T-helper 17 cell (primary cell): ENCODE measurements at regions not wholly inside any gene's neighbourhood (a gene's known extent, or its start where the extent isn't known, plus 50 kb on each side); places are given as distances from the start of the nearest gene placed in this dataset.

Source experiments
- ATAC-seq: fragments of 150-1000 bp; cut with Tn5 transposase; 2 replicates; pipeline ENCODE4 v1.10.0; 2021; ENCODE audit warnings: mild to moderate bottlenecking, moderate library complexity
- DNase-seq, 3 donors: peaks; one replicate each; pipeline versions ENCODE4 v3.0.0 to v3.0.0-alpha.2; 2020 to 2021
- H3K9me3 ChIP-seq: one replicate; pipeline ENCODE4 v1.7.0; 2013; ENCODE audit warnings: low read length, mild to moderate bottlenecking; ENCODE audit not compliant: control insufficient read depth, poor library complexity, severe bottlenecking
- H3K27ac Mint-ChIP-seq: one replicate; pipeline ENCODE4 v1.8.0; 2022; ENCODE audit warnings: mild to moderate bottlenecking, moderate library complexity, mixed read lengths
- H3K27me3 Mint-ChIP-seq: one replicate; pipeline ENCODE4 v1.8.0; 2022; ENCODE audit warnings: mixed read lengths
- H3K36me3 Mint-ChIP-seq: one replicate; pipeline ENCODE4 v1.8.0; 2022; ENCODE audit warnings: low read depth, mixed read lengths
- H3K4me1 Mint-ChIP-seq: one replicate; pipeline ENCODE4 v1.8.0; 2022; ENCODE audit warnings: mild to moderate bottlenecking, mixed read lengths
- H3K4me3 Mint-ChIP-seq: one replicate; pipeline ENCODE4 v1.8.0; 2022; ENCODE audit warnings: mild to moderate bottlenecking, moderate library complexity, mixed read lengths

DNA sequence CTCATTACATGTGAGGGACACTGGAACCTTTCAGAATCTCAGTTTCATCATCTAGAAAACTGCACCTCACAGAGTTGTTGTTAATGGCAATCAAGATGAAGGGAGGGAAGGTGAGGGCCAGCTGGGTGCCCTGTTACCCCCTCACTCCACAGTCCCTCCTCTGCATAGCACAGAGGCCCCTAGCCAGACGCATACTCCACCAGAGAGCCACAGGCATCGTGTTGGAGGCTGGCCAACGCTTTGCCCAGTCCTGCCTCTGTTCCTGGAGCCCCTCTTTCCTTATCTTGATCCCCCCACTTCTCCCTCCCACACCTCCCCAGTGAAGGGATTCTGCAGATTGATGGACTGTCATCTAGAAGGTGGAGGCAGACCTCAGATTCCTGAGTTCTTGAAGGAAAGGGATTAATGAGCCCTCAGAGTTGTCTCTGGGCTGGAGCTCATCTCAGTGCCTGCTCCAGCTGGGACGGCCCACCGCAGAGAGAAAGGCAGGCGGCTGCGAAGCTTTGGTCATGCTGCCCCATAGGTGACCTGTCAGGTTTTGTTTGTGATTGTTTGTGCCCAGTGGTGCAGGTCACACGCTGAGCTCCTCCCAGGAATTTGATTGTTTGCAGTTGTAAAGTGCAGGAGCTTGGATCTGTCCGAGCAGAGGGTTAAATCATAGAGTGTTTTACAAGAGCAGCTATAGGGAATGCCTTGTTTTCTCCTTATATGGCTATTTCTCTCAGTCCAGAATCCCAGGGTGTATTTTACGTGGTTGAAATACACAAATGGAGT, 487.3 kb downstream of the CCDC171 start:
- H3K4me3 Mint-ChIP-seq = no peak overlapping the region
- ATAC-seq = no peak
- H3K36me3 Mint-ChIP-seq = no peaks in the 10 kb centered on the region

DNA sequence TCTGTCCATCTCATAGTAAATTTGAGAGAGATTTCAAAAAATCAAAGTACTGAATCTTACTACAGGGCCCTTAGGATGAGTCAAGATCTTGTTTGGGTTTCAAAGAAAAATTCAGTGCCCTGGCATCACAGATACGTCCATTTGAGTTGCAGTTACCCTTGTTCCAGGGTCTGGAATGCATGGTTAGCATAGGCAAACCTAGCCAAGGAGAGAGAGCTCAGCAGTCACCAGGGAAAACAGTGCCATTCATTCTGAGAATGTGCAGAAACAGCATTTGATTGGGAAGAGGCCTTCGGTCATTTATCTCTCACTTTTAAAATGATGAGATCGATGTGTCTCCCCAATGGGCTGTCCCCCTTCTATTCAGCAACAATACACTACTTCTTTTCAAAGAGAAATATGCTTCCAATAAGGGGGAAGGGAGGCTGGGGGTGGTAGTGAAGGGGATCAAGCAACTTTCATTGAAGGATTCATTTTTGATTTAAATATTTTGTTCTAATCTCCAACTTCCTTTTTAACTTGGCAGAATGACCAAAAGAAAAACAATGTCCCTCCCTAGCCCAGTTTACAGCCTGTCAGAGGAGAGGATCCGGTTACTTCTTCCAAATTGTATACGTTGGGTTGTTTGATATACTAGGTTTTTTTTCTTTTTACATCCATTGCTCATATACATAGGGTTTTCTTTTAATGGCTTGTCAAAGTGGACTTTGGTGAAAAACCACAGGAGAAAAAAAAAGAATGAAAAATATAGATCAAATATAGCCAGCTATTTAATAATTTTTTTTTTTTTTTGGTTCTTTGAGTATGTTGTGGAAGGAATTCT, 491.1 kb downstream of the CCDC171 start:
- Mint-ChIP-seq H3K27ac (no peak overlapping the region), H3K27me3 (no peaks in the 10 kb centered on the region), H3K36me3 (no peaks in the 10 kb centered on the region), H3K4me3 (no peak overlapping the region), H3K4me1 (no peaks in the 10 kb centered on the region)
- ATAC-seq (no peak), DNase-seq (no peak)
- no peaks in the 10 kb centered on the region for H3K9me3 ChIP-seq

More for the DNA sequence above, 487.3 kb downstream of the CCDC171 start:
- Mint-ChIP-seq H3K27ac (no peak overlapping the region), H3K4me1 (no peaks in the 10 kb centered on the region), H3K27me3 (no peaks in the 10 kb centered on the region)
- no peak for DNase-seq
- no peaks in the 10 kb centered on the region for H3K9me3 ChIP-seq

DNA sequence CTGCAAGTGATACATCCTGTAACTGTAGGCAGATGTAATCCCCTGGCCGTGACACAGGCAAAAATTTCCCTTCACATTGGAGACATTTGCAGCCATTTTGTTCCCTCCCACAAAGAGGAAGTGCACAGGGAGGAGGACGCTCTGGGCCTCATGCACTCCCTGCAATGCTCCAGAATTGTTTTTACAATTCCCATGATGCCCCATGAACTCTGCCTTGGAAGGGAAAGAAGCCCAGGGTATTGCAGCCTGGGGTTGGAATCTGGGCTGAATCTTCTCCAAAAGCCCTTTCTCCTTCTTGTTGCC, 491.7 kb downstream of the CCDC171 start:
- H3K9me3 ChIP-seq = no peaks in the 10 kb centered on the region
- H3K27ac Mint-ChIP-seq = no peak overlapping the region
- no peak overlapping the region for H3K4me3 Mint-ChIP-seq
- H3K36me3 Mint-ChIP-seq = no peaks in the 10 kb centered on the region
- H3K27me3 Mint-ChIP-seq = no peaks in the 10 kb centered on the region
- no peak for ATAC-seq
- no peaks in the 10 kb centered on the region for H3K4me1 Mint-ChIP-seq
- no peak for DNase-seq

DNA sequence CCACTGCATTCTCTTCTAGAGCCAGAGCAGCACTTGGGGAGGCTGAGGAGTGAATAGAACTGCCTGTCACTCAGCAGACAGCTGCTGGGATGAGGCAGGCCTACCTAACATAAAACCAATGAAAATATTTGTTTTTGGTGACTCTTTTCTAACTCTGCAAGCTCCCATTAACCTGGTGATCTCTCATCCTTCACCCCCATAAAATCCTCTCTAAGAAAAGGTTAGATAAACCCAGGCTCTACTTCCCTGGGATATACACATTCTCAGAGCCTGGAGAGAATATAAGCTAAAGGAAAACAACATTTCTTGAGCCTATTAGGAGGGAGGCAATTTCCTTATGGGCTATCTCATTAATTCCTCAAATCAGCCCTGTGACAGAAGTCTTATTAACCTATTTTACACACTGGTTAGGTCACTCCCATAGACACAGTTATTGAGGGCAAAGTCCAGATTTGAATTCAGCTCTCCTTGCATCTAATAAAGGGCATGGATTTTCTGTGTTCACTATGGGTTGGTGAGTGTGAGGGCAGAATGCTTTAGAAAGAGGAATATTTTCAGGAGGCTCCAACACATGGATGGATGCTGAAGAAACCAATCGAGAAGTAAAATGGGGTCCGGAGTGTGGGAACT, 492.9 kb downstream of the CCDC171 start:
- Mint-ChIP-seq H3K36me3 (no peaks in the 10 kb centered on the region), H3K27me3 (no peaks in the 10 kb centered on the region), H3K27ac (no peak overlapping the region), H3K4me3 (no peak overlapping the region), H3K4me1 (no peaks in the 10 kb centered on the region)
- DNase-seq (no peak), ATAC-seq (no peak)
- no peaks in the 10 kb centered on the region for H3K9me3 ChIP-seq

DNA sequence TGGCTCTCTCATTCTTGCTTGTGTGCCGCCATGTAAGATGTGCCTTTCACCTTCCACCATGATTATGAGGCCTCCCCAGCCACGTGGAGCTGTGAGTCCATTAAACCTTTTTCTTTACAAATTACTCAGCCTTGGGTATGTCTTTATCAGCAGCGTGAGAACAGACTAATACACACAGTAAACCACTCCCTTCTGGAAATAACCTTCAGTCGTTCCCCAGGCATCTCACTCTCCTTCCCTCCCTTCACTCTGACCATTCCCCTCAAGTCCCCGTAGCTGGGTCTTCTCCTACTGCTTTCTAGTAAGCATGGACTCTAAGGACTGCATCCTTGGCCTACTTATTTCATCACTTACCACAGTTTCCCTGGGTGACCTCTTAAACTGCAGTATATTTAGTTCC, 493.9 kb downstream of the CCDC171 start:
- DNase-seq = no peak
- no peaks in the 10 kb centered on the region for H3K9me3 ChIP-seq
- no peak for ATAC-seq
- Mint-ChIP-seq H3K4me1 (no peaks in the 10 kb centered on the region), H3K4me3 (no peak overlapping the region), H3K36me3 (no peaks in the 10 kb centered on the region), H3K27ac (no peak overlapping the region), H3K27me3 (no peaks in the 10 kb centered on the region)

DNA sequence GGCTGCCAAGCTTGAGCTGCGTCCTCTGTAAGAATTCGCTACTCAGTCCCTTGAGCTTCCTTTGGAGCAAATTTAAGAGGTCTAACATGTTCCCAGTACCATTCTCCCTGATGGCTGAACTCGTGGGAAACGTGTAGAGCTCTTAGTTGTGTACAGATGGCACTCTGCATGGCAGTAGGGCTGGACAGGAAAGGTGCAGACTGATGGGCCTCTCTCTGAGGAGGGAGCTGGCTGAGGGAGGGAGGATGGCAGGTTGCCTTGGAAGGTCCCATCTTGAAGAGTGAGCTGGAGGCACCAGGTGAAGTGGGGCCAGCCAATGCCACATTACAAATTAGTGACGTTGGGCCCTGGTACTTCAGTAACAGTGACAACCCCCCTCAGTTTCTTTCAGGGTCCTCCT, 495.3 kb downstream of the CCDC171 start:
- H3K4me3 Mint-ChIP-seq = no peak overlapping the region
- ATAC-seq (no peak), DNase-seq (no peak)
- H3K9me3 ChIP-seq = no peaks in the 10 kb centered on the region
- H3K36me3 Mint-ChIP-seq = no peaks in the 10 kb centered on the region
- no peaks in the 10 kb centered on the region for H3K27me3 Mint-ChIP-seq
- H3K27ac Mint-ChIP-seq = no peak overlapping the region
- no peaks in the 10 kb centered on the region for H3K4me1 Mint-ChIP-seq

DNA sequence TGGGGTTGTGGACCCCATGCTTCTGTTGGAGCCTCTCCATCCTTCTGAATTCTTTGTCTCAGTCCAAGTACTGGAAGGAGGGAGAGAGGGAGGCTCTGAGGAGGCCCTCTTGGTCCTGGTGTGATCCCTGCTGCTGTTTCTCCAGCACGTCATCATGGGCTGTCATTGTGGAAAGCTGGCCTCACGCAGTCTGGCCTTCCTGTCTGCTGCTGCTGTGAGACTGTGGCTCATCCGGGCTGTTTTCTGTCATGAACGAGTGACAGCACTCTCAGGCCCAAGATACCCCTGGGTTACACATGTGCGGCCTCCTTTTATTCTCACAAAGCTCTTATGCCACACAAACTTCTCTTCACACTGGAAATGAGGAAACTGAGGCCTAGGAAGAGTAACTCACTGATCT, 499.3 kb downstream of the CCDC171 start:
- Mint-ChIP-seq H3K4me3 (no peak overlapping the region), H3K27ac (no peak overlapping the region), H3K27me3 (no peaks in the 10 kb centered on the region), H3K36me3 (no peaks in the 10 kb centered on the region), H3K4me1 (no peaks in the 10 kb centered on the region)
- H3K9me3 ChIP-seq = no peaks in the 10 kb centered on the region
- DNase-seq (no peak), ATAC-seq (no peak)

DNA sequence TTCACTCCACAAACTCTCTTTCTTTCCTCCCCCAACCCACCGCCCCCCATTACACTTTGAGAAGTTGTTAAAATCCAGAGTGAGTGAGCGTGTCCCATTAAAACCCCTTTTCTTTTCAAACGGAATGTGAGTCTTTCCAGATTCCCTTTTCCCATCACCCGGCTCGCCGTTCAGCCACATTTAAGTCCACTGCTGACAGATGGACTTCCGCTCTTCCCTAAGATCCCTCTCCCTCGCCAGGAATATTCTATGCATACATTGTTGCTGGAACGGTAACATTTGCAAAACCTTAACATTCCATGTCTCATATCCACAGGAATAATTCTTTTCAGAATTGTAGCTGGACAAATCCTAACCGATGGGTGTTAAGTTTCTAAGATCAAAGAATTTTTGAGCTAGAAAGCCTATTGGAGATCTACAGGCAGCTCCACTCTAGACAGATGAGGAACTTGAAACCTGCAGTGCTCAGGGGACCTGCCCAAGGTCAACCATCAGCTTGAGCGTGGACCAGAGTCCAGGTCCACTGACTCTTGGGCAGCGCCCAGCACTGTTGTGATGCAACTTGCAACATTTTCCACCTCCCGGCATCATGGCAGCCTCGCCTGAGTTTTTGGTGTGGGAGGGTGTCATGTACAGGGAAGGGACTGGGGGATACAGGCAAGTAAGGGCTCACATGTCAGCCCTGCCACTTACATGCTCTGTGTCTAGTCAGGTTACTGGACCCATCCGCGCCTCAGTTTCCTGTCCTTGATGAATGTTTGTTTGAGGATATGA, 500.1 kb downstream of the CCDC171 start:
- H3K27ac Mint-ChIP-seq = no peak overlapping the region
- peaks cover under 1% of the 10 kb centered on the region for H3K4me1 Mint-ChIP-seq
- no peaks in the 10 kb centered on the region for H3K36me3 Mint-ChIP-seq
- H3K27me3 Mint-ChIP-seq = no peaks in the 10 kb centered on the region
- DNase-seq (no peak), ATAC-seq (no peak)
- no peaks in the 10 kb centered on the region for H3K9me3 ChIP-seq
- H3K4me3 Mint-ChIP-seq = no peak overlapping the region

DNA sequence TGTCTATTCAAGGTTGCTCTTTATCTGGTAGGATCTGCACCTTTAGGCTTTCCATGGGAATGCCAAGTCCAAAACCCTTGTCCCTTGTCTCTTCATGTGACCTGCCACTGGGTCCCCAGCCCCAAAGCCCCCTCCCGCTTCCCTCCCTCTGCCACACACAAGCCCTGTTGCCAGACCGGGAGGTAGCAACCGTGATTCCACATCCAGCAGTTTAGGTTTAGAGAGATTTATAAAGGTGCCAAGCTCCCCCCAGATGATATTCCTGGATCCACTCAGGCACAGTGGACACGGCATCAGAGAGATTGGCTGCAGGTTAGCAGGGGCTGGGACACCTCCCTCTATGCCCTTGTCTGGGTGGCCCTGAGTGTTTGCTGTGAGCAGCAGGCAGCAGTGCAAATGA, 504.7 kb downstream of the CCDC171 start:
- ATAC-seq (no peak), DNase-seq (no peak)
- H3K27ac Mint-ChIP-seq = no peak overlapping the region
- H3K9me3 ChIP-seq = no peaks in the 10 kb centered on the region
- H3K36me3 Mint-ChIP-seq = no peaks in the 10 kb centered on the region
- H3K27me3 Mint-ChIP-seq = no peaks in the 10 kb centered on the region
- no peak overlapping the region for H3K4me3 Mint-ChIP-seq
- H3K4me1 Mint-ChIP-seq = peaks cover 5% of the 10 kb centered on the region

DNA sequence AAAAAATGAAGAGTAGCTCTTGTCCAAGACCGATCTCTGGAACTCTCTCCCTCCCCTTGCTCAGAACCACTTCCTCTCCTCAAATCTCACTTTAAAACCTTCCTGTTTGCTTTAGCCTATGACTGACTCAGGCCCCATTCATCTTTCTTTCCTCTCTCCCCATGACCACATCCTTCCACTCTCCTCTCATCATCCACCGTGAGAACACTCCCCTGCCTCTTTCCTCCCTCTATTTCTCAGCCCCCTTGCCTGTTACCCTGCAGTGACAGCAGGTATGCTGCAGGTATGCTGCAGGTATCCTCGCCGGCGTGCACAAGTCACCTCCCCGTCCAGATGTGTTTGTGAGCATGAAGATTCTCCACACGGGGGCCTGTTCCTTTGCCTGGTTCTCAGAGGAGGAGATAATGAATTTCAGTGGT, 505.3 kb downstream of the CCDC171 start:
- ATAC-seq (no peak), DNase-seq (no peak)
- H3K9me3 ChIP-seq = no peaks in the 10 kb centered on the region
- Mint-ChIP-seq H3K36me3 (no peaks in the 10 kb centered on the region), H3K27me3 (no peaks in the 10 kb centered on the region), H3K4me1 (peaks cover 5% of the 10 kb centered on the region), H3K4me3 (no peak overlapping the region), H3K27ac (no peak overlapping the region)

DNA sequence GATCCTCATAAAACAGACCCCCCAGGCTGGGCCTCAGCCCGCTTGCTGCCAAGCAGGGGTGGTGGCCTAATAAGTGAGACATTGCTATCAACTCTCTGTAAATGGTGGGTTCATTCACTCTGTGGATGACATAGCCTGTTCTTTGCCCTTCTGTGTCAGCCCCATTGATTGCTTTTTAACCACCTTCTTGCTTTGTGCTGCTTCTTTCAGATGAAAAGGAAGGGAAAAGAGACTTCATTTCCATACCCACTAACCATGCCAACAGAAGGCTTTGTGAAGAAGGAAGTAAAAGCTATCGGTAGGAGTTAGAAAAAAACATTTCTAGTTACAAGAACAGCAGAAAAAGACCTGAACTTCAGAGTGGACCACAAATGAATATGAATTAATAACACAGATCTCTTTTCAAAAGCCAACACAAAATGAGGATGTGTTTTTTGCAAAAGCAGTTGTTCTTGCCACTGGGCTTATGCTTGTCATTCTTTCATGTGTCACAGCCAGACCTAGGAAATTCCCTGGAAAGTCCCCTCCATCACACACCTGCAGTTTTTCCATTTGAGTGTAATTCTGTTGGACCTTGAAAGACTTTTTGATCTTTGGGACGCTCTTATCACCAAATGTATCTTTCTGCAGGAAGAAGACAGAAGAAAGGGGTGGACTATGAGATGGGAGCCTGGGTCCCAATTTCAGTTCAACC, 507.7 kb downstream of the CCDC171 start:
- Mint-ChIP-seq H3K4me3 (no peak overlapping the region), H3K36me3 (no peaks in the 10 kb centered on the region), H3K27me3 (no peaks in the 10 kb centered on the region), H3K4me1 (peaks cover 5% of the 10 kb centered on the region), H3K27ac (no peak overlapping the region)
- ATAC-seq (no peak), DNase-seq (no peak)
- H3K9me3 ChIP-seq = no peaks in the 10 kb centered on the region

DNA sequence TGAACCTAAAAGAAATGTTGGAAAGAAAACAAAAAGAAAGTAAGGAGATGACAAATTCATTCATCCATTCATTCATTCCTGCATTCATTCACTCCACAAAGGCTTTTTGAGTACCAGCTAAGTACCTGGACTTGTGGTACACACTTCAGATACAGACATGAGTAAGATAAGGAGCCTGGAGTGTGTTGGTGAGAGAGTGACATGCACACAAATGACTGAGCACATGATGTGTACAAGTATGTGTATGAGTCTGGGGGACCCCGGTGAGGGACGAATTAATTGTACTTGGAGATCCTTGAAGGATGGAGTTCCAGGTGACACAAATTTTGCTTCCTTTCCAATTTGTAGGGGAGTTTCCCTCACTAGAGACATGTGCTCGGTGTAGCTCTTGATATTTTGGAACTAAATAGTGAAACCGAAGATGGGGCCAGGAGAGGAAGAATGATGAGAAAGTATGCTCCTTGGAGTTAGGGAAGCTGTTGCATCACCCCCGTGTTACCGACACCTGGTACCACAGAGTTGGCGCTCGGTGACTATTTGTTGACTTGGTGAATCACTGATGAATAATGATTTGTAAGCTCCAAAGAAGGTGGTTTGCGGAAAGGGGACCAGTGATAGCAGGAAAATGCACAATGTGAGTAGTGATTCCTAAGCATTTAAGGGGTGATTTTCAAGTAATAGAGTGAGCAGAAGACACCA, 509.8 kb downstream of the CCDC171 start:
- no peaks in the 10 kb centered on the region for H3K9me3 ChIP-seq
- ATAC-seq = no peak
- peaks cover 5% of the 10 kb centered on the region for H3K4me1 Mint-ChIP-seq
- H3K36me3 Mint-ChIP-seq = no peaks in the 10 kb centered on the region
- H3K4me3 Mint-ChIP-seq = no peak overlapping the region
- no peaks in the 10 kb centered on the region for H3K27me3 Mint-ChIP-seq
- H3K27ac Mint-ChIP-seq = no peak overlapping the region
- DNase-seq = no peak
